ENCODE measurements at regions not wholly inside any gene's neighbourhood (a gene's known extent, or its start where the extent isn't known, plus 50 kb on each side); places are given as distances from the start of the nearest gene placed in this dataset.

- Histone ChIP-seq H2AK5ac (ENCODE audit: low read length, severe bottlenecking) (no peak overlapping the region), H4K91ac (ENCODE audit: low read length) (no peak overlapping the region), H3K27ac (ENCODE audit: low read length, poor library complexity, severe bottlenecking) (no peak overlapping the region), H4K8ac (ENCODE audit: low read length) (no peak overlapping the region), H3K79me1 (replicated peaks; ENCODE audit: low read length, poor library complexity, severe bottlenecking) (no peaks in the 10 kb centered on the region), H2AFZ (ENCODE audit: low read depth, low read length) (no peak overlapping the region), H2BK120ac (ENCODE audit: low read depth, low read length) (no peak overlapping the region), H3K18ac (ENCODE audit: low read depth in 1 of 2, low read length in 2 of 2) (no peak overlapping the region), H2BK12ac (ENCODE audit: low read length in 2 of 2) (no peak overlapping the region), H3K4ac (ENCODE audit: low read depth in 1 of 2, low read length in 2 of 2) (no peak overlapping the region), H3K14ac (ENCODE audit: low read length in 2 of 2) (no peak overlapping the region), H2BK5ac (ENCODE audit: low read depth, low read length, poor library complexity, severe bottlenecking) (no peak overlapping the region), H3K36me3 (ENCODE audit: control insufficient read depth in 1 of 2, insufficient read depth in 2 of 2, low read depth in 1 of 2, low read length in 2 of 2) (no peaks in the 10 kb centered on the region), H2BK15ac (ENCODE audit: low read depth, poor library complexity, severe bottlenecking) (no peak overlapping the region), H3K9ac (ENCODE audit: low read length) (peak overlapping the region; percentile 26), H3K4me2 (ENCODE audit: low read length, poor library complexity, severe bottlenecking) (no peak overlapping the region), H3K9me3 (ENCODE audit: control insufficient read depth, low read length) (no peaks in the 10 kb centered on the region), H3K4me3 (ENCODE audit: insufficient read depth in 1 of 2, low read depth in 1 of 2, low read length in 2 of 2) (peak overlapping the region in 1 of 2 experiments; percentile 42), H3K27me3 (ENCODE audit: control insufficient read depth in 1 of 2, insufficient read depth in 1 of 2, low read length in 2 of 2) (no peaks in the 10 kb centered on the region), H3K4me1 (ENCODE audit: control insufficient read depth, insufficient read depth, low read depth, low read length) (no peaks in the 10 kb centered on the region), H3K23ac (ENCODE audit: low read length in 2 of 2) (no peak overlapping the region)
- WGBS, result 100% methylated on average over 1 of the region's 1 CpG
- no peak for DNase-seq
Observed at GRCh38 chr18:57931038-57931437, 113.0 kb upstream of the NEDD4L start.

- H2BK120ac ChIP-seq (ENCODE audit: low read depth, low read length), result no peak overlapping the region
- no peak overlapping the region for H4K91ac ChIP-seq (ENCODE audit: low read length)
Observed at GRCh38 chr18:57930476-57930875, 113.5 kb upstream of the NEDD4L start.

DNA sequence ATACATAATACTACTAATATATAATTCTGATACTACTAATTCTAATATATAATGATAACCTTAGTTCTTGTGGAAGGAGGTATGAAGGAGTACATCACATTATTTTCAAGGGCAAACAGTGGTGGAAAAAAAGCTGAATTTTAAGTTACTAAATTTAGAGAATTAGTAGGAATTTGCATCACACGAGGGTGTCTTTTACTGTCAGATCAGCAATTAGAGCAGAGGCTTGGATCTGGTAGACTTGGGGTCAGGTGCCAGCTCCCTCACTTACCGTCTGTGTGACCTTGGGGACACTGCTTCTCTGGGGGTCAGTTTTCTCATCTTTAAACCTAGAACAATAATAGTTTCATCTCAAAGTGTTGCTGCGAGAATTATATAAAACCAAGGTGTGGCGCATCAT lies 114.1 kb upstream of the NEDD4L start:
- Histone ChIP-seq H2BK12ac (ENCODE audit: low read length in 2 of 2) (no peak overlapping the region), H4K91ac (ENCODE audit: low read length) (no peak overlapping the region), H2BK5ac (ENCODE audit: low read depth, low read length, poor library complexity, severe bottlenecking) (no peak overlapping the region), H2BK15ac (ENCODE audit: low read depth, poor library complexity, severe bottlenecking) (no peak overlapping the region), H3K9me3 (ENCODE audit: control insufficient read depth, low read length) (no peaks in the 10 kb centered on the region), H3K23ac (ENCODE audit: low read length in 2 of 2) (no peak overlapping the region), H3K14ac (ENCODE audit: low read length in 2 of 2) (no peak overlapping the region), H3K27ac (ENCODE audit: low read length, poor library complexity, severe bottlenecking) (no peak overlapping the region), H4K8ac (ENCODE audit: low read length) (no peak overlapping the region), H2AK5ac (ENCODE audit: low read length, severe bottlenecking) (no peak overlapping the region), H2AFZ (ENCODE audit: low read depth, low read length) (no peak overlapping the region), H3K36me3 (ENCODE audit: control insufficient read depth in 1 of 2, insufficient read depth in 2 of 2, low read depth in 1 of 2, low read length in 2 of 2) (no peaks in the 10 kb centered on the region), H3K18ac (ENCODE audit: low read depth in 1 of 2, low read length in 2 of 2) (no peak overlapping the region), H3K27me3 (ENCODE audit: control insufficient read depth in 1 of 2, insufficient read depth in 1 of 2, low read length in 2 of 2) (no peaks in the 10 kb centered on the region), H3K79me1 (replicated peaks; ENCODE audit: low read length, poor library complexity, severe bottlenecking) (no peaks in the 10 kb centered on the region), H2BK120ac (ENCODE audit: low read depth, low read length) (no peak overlapping the region), H3K4me1 (ENCODE audit: control insufficient read depth, insufficient read depth, low read depth, low read length) (peaks cover 3% of the 10 kb centered on the region), H3K4ac (ENCODE audit: low read depth in 1 of 2, low read length in 2 of 2) (no peak overlapping the region), H3K4me3 (ENCODE audit: insufficient read depth in 1 of 2, low read depth in 1 of 2, low read length in 2 of 2) (no peak overlapping the region), H3K9ac (ENCODE audit: low read length) (no peak overlapping the region), H3K4me2 (ENCODE audit: low read length, poor library complexity, severe bottlenecking) (no peak overlapping the region)
- no peak for DNase-seq
- WGBS, result 93% methylated on average over 4 of the region's 4 CpGs

More at GRCh38 chr18:57930476-57930875, 113.5 kb upstream of the NEDD4L start:
- Histone ChIP-seq H3K9ac (ENCODE audit: low read length) (peak overlapping the region; percentile 26), H3K4me2 (ENCODE audit: low read length, poor library complexity, severe bottlenecking) (no peak overlapping the region), H3K27ac (ENCODE audit: low read length, poor library complexity, severe bottlenecking) (no peak overlapping the region), H3K4me3 (ENCODE audit: insufficient read depth in 1 of 2, low read depth in 1 of 2, low read length in 2 of 2) (peak overlapping the region in 1 of 2 experiments; percentile 42), H2AFZ (ENCODE audit: low read depth, low read length) (no peak overlapping the region), H3K27me3 (ENCODE audit: control insufficient read depth in 1 of 2, insufficient read depth in 1 of 2, low read length in 2 of 2) (no peaks in the 10 kb centered on the region), H3K4me1 (ENCODE audit: control insufficient read depth, insufficient read depth, low read depth, low read length) (peaks cover under 1% of the 10 kb centered on the region), H2BK5ac (ENCODE audit: low read depth, low read length, poor library complexity, severe bottlenecking) (no peak overlapping the region), H3K36me3 (ENCODE audit: control insufficient read depth in 1 of 2, insufficient read depth in 2 of 2, low read depth in 1 of 2, low read length in 2 of 2) (no peaks in the 10 kb centered on the region), H3K23ac (ENCODE audit: low read length in 2 of 2) (no peak overlapping the region), H3K18ac (ENCODE audit: low read depth in 1 of 2, low read length in 2 of 2) (no peak overlapping the region), H2BK15ac (ENCODE audit: low read depth, poor library complexity, severe bottlenecking) (no peak overlapping the region), H4K8ac (ENCODE audit: low read length) (no peak overlapping the region), H3K14ac (ENCODE audit: low read length in 2 of 2) (no peak overlapping the region), H2AK5ac (ENCODE audit: low read length, severe bottlenecking) (no peak overlapping the region), H2BK12ac (ENCODE audit: low read length in 2 of 2) (no peak overlapping the region), H3K79me1 (replicated peaks; ENCODE audit: low read length, poor library complexity, severe bottlenecking) (no peaks in the 10 kb centered on the region), H3K4ac (ENCODE audit: low read depth in 1 of 2, low read length in 2 of 2) (no peak overlapping the region), H3K9me3 (ENCODE audit: control insufficient read depth, low read length) (no peaks in the 10 kb centered on the region)
- no peak for DNase-seq
- 73% methylated on average over 6 of the region's 6 CpGs for WGBS

DNA sequence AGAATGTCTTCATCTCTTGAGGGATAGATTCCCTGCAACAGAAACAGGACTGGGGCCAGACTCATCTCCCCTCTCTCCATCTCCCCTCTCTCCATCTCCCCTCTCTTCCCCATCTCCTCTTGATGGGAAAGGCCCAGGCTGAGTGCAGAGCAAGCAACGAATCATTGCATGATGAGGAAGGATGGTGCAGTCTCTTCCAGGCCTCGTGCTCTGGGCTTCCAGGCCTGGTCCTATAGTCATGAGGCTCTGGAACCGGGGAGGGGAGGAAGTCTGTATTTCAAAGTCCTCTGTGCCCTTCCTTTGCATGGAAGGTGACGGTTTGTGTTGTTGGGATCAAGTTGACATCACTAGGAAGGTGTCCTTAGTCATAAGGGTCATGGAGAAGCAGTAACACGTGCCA lies 115.6 kb upstream of the NEDD4L start:
- no peak overlapping the region for H2BK12ac ChIP-seq (ENCODE audit: low read length in 2 of 2)
- no peaks in the 10 kb centered on the region for H3K27me3 ChIP-seq (ENCODE audit: control insufficient read depth in 1 of 2, insufficient read depth in 1 of 2, low read length in 2 of 2)
- no peak overlapping the region for H4K91ac ChIP-seq (ENCODE audit: low read length)
- no peak overlapping the region for H3K14ac ChIP-seq (ENCODE audit: low read length in 2 of 2)
- H3K36me3 ChIP-seq (ENCODE audit: control insufficient read depth in 1 of 2, insufficient read depth in 2 of 2, low read depth in 1 of 2, low read length in 2 of 2), result no peaks in the 10 kb centered on the region
- no peak overlapping the region for H3K4me3 ChIP-seq (ENCODE audit: insufficient read depth in 1 of 2, low read depth in 1 of 2, low read length in 2 of 2)
- H2BK120ac ChIP-seq (ENCODE audit: low read depth, low read length), result no peak overlapping the region
- H4K8ac ChIP-seq (ENCODE audit: low read length), result no peak overlapping the region
- H3K9me3 ChIP-seq (ENCODE audit: control insufficient read depth, low read length), result no peaks in the 10 kb centered on the region
- no peak overlapping the region for H3K18ac ChIP-seq (ENCODE audit: low read depth in 1 of 2, low read length in 2 of 2)
- no peak for DNase-seq
- no peak overlapping the region for H3K23ac ChIP-seq (ENCODE audit: low read length in 2 of 2)
- no peak overlapping the region for H3K9ac ChIP-seq (ENCODE audit: low read length)
- no peak overlapping the region for H2AK5ac ChIP-seq (ENCODE audit: low read length, severe bottlenecking)
- WGBS, result 80% methylated on average over 5 of the region's 5 CpGs
- H3K79me1 ChIP-seq (replicated peaks; ENCODE audit: low read length, poor library complexity, severe bottlenecking), result no peaks in the 10 kb centered on the region
- H2BK5ac ChIP-seq (ENCODE audit: low read depth, low read length, poor library complexity, severe bottlenecking), result no peak overlapping the region
- H2AFZ ChIP-seq (ENCODE audit: low read depth, low read length), result no peak overlapping the region
- H3K4me2 ChIP-seq (ENCODE audit: low read length, poor library complexity, severe bottlenecking), result no peak overlapping the region
- H3K27ac ChIP-seq (ENCODE audit: low read length, poor library complexity, severe bottlenecking), result no peak overlapping the region
- no peak overlapping the region for H2BK15ac ChIP-seq (ENCODE audit: low read depth, poor library complexity, severe bottlenecking)
- H3K4ac ChIP-seq (ENCODE audit: low read depth in 1 of 2, low read length in 2 of 2), result no peak overlapping the region
- peaks cover 3% of the 10 kb centered on the region for H3K4me1 ChIP-seq (ENCODE audit: control insufficient read depth, insufficient read depth, low read depth, low read length)

Measured in mesenchymal stem cell (in vitro differentiated cells and primary cell).